IPS-18c (cell line): ENCODE measurements at regions not wholly inside any gene's neighbourhood (a gene's known extent, or its start where the extent isn't known, plus 50 kb on each side); places are given as distances from the start of the nearest gene placed in this dataset.

Experiments
- H3K4me3 ChIP-seq: 2 replicates; pipeline ENCODE4 v1.7.0; 2013; ENCODE audit warnings: low read depth, mild to moderate bottlenecking, low read length, moderate library complexity; ENCODE audit not compliant: insufficient read depth
- H3K9me3 ChIP-seq: one replicate; pipeline ENCODE4 v1.6.1; 2013; ENCODE audit warnings: mild to moderate bottlenecking, low read length, moderate library complexity; ENCODE audit not compliant: control insufficient read depth, insufficient read depth

DNA sequence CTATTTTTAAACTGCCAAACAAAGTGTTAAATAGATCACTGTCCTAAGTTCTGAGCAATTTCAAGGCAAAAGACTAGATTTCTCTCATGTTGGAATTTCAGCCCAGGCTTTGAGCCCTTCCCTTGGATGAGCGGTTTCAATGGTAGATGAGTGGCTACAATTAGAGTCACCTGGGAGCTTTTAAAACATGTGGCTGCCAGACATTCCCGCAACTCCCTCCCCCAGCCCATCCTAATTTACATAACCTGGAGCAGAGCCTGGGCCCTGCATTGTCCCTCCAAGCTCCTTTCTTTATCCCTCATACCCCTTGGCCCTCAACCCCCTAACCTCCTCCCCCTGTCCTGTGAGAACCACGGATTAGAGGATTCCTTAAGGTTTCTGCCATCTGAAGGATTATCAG, 357.5 kb upstream of the UMPS start:
- H3K9me3 ChIP-seq, result no peaks in the 10 kb centered on the region
- H3K4me3 ChIP-seq, result no peak overlapping the region

DNA sequence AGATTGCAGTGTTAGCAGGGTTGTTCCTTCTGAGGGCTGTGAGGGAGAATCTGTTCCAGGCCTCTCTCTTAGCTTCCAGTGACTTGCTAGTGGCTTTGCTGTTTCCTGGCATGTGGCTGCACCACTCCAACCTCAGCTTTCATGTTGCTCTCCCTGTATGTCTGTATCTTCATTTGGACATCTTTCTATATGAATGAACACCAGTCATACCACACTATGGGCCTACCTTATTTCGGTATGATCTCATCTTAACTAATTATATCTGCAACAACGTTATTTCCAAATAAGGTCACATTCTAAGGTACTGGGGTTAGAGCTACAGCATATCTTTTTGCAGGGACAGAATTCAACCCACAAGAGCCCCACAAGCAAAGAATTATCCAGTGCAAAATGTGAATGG, 356.7 kb upstream of the UMPS start:
- Histone ChIP-seq H3K9me3 (no peaks in the 10 kb centered on the region), H3K4me3 (no peak overlapping the region)

DNA sequence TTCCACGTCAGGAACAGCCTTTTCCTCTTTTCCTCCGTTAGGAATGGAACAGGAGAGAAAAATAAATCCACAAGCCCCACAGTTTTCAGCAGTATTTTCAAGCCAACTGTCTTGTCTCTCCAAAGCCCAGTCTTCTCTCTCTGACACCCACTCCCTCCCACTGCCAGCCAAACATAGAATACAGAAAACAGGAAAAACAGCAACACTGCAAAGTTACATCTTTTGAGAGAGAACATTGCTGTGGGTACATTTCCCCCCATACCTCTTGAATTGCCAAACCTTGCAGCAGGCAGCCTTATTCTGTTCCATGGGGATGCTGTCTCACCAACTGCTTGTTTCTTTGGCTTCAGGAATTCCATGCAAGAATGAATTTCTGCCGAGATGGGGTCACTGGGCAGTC, 355.7 kb upstream of the UMPS start:
- H3K4me3 ChIP-seq, result no peak overlapping the region
- H3K9me3 ChIP-seq, result no peaks in the 10 kb centered on the region

DNA sequence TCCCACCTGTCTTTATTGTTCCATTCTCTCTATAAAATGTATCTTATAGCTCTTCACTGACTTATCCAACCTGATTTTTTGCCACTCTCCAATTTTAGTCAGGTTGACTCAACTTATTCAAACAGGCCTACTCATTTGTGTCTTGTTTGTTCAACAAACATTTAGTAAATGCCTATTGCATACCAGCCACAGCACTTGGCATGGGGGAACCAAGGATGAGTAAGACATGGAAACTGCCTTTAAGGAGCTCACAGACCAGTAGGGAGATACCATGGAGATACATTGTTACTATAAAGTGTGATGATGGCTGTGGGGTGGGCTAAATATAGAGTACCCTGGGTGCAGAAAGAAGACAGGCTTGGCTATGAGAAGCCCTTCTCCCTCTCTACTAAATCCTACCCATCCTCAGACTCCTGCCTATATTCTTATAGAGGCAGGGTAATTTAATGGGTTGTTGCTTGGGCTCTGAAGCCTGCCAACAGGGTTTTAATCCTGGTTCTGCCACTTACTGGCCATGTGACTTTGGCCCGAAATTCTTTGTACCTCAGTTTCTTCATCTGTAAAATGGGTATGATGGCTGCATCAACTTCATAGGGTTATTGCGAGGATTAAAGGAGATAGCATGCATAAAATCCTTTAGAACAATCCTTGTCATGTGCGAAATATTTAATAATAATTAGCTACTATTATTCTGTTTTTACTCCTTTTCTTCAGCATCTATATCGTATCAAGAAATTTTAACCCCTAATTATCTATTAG, 348.5 kb upstream of the UMPS start:
- Histone ChIP-seq H3K9me3 (no peaks in the 10 kb centered on the region), H3K4me3 (no peak overlapping the region)

DNA sequence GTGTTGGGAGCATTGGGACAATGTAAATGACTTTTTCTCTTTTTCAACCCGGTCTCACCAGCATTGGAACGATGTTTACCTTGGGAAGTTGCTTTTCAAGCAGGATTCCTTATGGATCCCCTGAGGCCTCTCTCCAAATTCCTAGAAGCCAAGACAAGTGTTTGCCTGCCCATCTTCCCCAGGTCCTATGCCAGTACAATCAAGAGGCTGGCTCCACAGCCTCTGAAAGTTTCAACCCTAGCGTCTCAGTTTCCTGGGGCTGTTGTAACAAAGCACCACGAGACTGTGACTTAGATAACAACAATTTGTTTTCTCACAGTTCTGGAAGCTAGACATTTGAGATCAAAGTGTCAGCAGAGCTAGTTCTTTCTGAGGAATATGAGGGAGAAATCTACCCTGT, 347.2 kb upstream of the UMPS start:
- Histone ChIP-seq H3K4me3 (no peak overlapping the region), H3K9me3 (no peaks in the 10 kb centered on the region)

DNA sequence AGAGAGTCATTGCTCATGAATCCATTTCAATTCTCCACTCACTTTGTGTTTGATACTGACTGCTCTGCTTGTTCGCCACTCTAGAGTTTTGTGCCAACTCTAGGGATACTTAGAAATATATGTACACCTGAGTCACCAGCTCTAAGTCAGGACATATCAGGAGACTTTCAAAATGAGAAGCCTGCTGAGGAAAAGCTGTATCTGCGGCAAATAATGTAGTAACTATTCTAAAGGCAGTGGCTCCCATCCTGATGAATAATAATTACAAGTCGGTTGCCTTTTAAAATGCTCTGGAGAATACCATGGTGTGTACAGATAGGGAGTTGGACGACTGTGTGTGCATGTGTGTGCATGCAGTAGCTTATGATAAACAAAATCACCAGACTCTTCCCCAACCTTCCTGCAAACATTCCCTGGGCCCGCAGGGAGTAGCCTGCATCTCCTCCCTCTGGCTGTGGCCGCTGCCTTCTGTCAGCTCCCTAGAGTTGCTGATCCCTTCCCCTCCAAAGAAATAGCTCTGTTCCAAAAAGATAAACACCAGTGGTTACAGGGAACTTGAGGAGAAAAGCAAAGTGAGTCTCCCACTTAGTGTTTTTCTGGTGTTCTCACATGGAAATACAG, 346.3 kb upstream of the UMPS start:
- no peaks in the 10 kb centered on the region for H3K9me3 ChIP-seq
- no peak overlapping the region for H3K4me3 ChIP-seq

DNA sequence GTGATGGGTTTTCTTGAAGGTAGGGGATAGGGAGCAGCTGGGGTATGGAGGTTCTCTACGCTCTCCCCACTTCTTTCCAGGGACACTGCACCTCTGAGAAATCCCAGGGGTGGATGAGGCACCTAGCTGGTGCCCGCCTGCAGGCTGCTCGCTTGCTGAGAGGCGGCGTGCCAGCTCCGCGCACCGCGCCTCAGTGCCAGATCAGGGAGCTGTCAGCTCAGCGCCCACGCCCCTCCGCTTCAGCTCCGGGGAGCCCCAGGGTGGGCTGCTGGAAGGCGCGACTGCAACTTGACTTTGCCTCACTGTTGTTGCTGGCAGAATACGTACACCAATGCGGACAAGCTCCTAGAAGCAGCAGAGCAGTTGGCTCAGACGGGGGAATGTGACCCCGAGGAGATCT, 345.7 kb upstream of the UMPS start:
- Histone ChIP-seq H3K4me3 (no peak overlapping the region), H3K9me3 (no peaks in the 10 kb centered on the region)

DNA sequence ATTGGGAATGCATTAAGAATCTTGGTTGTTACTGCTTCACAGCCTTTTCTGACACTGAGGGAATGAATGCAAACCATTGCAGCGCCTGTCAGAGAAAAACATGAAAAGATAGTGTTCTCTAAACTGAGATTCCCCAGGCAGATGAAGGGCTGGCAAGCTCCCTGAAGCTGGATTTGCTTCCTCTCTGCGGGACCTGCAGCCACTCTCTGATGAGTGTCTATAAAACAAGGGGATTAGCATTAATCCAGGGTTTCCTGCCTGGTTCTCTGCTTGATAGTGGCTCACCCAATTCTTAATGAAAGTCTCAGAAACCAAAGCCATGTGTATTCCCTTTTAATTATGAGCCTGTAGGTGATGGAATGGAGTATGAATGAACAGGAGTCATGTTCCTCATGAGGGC, 344.3 kb upstream of the UMPS start:
- no peak overlapping the region for H3K4me3 ChIP-seq
- H3K9me3 ChIP-seq, result no peaks in the 10 kb centered on the region

DNA sequence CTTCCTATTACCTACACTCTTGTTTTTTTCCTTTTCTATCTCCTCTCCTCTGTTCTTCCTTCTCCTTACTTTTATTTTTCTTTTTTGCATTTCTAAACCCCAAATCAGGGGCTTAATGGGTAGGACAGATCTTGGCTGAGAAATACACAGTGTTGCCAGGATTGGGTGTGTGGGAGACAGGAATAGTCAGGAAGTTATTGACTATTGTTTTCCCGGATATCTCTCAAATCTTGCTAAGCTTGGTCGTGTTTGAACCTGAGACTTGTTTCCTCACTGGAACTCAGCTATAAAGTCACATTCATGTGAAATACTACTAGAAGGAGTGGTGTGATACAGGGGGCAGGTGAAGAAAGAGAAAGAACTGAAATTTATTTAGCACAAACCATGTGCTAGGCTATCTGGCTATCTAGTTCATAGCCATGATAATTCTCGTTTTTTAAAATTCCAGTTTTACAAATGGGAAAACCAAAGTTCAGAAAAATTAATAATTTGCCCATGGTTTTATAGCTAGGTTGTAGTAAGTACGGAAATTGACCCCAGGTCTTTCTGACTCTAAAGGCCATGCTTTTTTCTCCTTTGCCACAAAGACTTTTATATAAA, 343.2 kb upstream of the UMPS start:
- H3K9me3 ChIP-seq, result no peaks in the 10 kb centered on the region
- H3K4me3 ChIP-seq, result no peak overlapping the region

DNA sequence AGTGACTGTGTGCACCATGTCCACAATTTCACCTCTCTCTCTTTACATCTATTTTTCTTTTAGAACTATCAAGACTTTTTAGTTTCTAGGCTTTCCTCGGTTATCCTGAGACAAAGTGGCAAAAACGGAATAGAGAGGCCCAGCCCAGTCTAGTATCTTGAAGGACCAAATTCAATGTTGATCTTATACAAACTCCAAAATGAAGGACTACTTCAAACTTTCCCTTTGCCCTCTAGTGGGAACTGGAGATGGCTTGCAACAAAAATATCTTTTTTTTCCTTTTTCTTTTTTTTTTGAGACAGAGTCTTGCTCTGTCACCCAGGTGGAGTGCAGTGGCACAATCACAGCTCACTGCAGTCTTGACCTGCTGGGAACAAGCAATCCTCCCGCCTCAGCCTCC, 338.5 kb upstream of the UMPS start:
- Histone ChIP-seq H3K9me3 (no peaks in the 10 kb centered on the region), H3K4me3 (no peak overlapping the region)

DNA sequence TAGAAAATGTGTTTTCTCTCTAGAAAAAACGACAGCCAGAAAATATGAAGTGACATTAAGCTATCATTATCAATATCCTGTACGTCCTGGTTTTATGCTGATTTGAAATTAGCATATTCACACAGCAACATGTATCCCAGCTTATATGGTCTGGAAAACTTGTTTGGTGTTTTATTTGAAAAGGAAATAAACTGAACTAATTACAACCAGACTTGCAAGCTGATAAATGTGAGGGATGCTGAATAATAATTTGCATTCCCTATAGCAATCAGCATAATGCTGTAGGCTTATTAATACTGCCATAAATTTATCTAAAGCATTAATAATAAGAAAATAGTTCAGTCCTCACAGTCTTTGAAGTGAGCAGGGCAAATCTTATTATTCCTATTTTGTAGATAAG, 336.9 kb upstream of the UMPS start:
- Histone ChIP-seq H3K9me3 (no peaks in the 10 kb centered on the region), H3K4me3 (no peak overlapping the region)

DNA sequence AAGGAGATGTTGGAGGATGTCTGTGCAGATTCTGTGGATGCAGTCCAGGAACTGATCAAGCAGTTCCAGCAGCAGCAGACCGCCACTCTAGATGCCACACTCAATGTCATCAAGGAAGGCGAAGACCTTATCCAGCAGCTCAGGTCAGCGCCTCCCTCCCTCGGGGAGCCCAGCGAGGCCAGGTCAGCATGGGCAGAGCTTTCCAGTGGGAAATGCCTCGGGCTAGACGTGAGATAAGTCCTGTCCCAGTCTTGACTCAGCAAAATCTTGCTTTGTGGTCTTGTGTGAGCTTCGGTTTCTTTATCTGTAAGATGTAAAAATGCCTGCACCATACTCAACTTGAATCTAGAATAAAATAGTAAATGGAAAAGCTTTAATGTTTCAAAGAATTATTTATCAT, 335.1 kb upstream of the UMPS start:
- H3K9me3 ChIP-seq, result no peaks in the 10 kb centered on the region
- H3K4me3 ChIP-seq, result no peak overlapping the region

DNA sequence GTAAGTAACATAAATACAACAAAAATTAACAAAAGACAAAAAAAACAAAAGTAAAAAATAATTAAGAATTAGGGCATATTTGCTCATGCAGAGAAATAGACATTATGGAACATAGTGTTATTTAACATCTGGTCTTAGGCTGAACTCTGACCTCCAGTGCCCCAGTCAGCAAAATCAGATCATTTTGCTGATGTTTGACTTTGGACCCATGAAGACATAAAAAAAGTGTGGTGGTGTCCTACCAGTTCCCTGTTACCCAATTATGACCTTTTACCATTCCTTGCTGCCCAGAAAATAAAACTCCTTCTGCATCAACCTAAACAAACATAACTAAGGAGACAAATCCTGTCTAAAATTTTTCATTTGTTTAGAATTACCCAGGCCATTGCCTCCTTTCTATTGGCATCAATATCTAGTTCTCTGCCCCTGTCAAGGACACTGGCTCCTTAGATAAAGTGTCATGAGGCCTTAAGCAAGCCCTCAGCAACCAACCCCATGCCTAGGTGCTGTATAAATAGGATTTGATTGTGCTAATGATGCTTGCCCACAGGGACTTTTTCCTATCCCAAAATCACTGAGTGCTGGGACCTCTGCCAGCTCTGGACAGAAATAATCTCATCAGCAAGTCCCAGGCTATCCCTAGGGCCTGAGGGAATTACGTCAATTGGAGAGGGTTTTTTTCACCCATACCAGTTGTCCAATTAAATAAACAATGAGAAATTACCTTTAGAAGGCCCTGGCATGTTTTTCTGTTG, 334.5 kb upstream of the UMPS start:
- Histone ChIP-seq H3K9me3 (no peaks in the 10 kb centered on the region), H3K4me3 (no peak overlapping the region)

DNA sequence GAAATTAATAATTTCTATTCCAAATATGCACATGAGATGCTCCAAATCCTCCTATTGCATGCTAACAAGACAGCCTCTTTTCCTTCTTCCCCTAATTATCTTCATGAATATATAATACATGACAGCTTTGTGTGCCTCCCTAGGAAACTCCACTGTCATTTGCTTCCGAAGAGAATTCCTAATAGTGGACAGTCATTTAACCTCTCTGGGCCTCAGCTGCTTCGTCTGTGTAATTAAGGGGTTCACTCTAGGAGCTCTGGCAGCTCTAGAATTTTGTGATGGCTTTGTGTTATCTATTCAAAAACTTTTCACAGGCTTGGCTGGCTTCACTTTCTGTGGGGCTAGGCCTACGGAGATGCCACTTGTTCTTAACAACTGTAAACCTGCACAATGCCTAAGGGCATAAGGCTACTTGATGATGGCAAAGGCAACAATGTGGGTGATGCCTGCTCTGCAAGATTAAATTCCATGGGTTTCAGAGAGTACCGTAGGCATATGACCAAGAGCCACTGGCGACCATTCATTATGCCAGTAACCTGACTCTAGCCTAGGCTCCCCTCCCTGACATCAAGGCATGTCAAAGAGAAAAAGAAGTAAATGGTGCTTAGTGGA, 333.8 kb upstream of the UMPS start:
- Histone ChIP-seq H3K4me3 (no peak overlapping the region), H3K9me3 (no peaks in the 10 kb centered on the region)

DNA sequence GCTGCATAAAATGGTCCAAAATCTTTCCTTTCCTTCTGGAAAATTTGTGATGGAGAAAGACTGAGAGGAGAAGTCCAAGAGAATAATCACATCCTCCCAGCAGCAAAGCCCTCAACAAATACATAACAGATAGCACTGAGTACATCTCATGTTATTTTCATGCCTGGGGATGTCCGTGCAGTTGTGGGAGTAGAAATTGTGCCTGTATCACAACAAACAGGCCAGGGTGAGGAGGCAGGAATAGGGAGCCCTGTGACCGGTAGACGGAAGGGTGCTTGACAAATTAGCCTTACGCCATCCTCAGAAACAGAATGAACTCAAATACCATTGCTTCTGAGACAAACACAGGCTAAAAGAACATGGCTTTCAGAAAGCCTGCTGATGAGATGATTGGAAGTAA, 333.2 kb upstream of the UMPS start:
- Histone ChIP-seq H3K9me3 (no peaks in the 10 kb centered on the region), H3K4me3 (no peak overlapping the region)

DNA sequence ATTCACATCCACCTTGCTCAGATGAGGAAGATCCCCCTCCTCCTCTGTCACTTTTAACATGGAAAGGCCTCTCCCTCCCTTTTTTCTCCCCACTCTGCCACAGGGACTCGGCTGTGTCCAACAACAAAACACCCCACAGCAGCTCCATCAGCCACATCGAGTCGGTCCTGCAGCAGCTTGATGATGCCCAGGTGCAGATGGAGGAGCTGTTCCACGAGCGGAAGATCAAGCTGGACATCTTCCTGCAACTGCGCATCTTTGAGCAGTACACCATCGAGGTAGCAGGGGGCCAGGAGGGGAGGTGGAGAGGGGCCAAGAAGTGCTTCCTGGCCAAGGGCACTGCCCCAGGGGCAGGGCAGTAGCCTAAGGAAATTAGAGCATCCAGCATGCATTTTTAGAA, 331.7 kb upstream of the UMPS start:
- no peaks in the 10 kb centered on the region for H3K9me3 ChIP-seq
- no peak overlapping the region for H3K4me3 ChIP-seq

DNA sequence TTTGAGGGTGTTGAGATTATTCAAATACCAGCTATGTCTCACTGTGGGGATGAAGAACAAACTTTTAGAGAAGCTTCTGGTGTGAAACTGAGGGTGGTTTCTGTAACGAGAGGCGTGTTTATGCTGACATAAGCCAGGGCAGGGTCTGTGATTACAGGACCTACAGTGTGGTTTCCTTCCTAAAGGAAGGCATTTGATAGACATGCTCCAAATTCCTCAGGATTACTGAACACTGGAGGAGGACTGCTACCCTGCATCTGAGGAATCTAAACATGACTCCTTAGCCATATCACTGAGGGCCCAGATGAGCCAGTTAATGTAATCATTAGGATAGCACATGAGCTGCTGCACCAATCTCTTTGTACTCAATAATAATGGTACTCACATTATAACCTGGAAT, 328.4 kb upstream of the UMPS start:
- Histone ChIP-seq H3K9me3 (no peaks in the 10 kb centered on the region), H3K4me3 (no peak overlapping the region)

DNA sequence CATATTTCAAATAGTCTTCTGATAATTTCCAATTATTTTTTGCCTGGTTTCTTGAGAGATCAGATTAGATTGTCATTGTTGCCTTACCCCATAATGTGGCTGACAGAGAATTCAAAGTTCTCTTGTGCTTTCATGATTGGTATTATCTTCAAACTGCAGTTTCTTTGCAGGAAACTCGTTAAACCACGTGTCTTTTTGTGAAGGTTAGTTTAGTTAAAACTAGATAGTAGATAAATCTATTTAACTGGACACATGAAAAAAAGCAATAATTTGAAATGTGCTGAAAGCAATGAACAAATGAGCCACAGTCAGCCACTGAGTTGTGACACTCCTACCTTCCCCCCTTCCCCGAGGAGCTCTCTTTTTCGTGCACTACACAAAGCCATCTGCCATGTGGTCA, 327.5 kb upstream of the UMPS start:
- Histone ChIP-seq H3K4me3 (no peak overlapping the region), H3K9me3 (no peaks in the 10 kb centered on the region)
